ENCODE measurements at regions not wholly inside any gene's neighbourhood (a gene's known extent, or its start where the extent isn't known, plus 50 kb on each side); places are given as distances from the start of the nearest gene placed in this dataset.

DNA sequence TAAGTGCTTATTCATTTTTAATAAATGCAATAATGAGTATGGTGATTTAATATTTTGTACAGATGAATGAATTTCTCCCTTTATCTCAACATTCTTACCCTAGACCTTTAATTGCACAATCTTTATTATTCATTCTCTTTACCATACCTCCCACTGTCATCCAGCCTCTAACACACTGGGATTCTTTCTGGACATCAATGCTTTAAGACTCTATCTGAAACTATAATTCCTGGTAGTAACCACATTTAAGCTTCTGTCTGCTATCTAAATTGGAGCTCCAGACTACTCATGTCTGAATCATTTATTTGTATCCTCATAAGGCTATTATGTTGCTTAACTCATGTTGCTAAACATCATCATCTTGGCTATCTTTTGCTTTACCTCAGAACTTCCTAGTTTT, 270.2 kb downstream of the ALG10B start:
- DNase-seq: no peak

DNA sequence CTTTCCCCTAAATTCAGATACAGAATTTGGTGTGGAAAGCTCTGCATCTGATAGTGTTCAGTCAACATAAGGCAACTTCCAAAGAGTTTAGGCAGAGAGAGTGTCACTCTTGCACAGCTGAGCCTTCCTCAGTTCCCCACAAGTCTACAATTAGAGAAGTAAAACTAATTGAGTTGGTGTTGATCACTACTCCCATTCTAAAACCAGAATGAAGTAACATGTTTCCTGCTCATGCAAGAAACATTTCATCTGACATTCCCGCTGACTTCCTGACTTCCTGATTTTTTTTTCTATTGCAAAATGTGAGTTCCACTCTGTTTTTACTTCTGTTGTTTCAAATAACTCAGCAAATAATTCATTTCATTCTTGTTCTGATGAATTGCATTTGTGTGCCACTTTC, 271.0 kb downstream of the ALG10B start:
- DNase-seq: no peak

DNA sequence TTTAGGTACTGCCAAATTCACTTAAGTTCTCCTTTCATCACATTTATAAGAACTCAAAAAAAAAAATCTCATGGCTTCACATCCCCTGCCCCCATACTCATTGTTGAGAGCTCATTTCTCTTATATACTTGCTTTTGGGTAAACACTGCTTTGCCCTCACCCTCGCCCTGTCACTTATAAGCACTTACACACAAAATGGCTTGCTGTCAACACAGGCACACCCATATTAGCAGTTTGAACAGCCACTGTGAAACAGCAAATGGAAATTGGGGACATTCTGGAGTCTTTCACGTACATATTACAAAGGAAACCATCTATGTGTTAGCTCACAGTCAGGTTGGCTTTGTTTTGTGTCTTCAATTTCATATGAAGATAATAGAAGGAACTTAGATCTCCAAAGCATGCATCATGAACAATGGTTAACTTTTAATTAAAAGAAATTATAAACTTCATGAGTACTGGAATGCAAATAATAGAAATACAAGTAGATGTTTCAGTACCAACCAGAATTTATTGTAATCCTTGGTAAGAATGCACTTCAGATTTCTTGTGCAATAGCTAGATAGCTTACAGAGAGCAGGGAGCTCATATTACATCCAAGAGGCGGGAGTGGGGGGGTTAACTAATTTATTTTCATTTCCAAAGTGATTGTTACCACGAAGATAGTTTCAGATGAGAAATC, 272.2 kb downstream of the ALG10B start:
- DNase-seq: no peak

GRCh38 chr12:38589306-38589632, 272.7 kb downstream of the ALG10B start:
- DNase-seq: no peak

GRCh38 chr12:38601949-38602348, 285.4 kb downstream of the ALG10B start:
- DNase-seq: no peak

Data from CD4-positive, alpha-beta T cell treated with Interferon gamma for 1 hour (primary cell).